NCI-H2196 (cell line): ENCODE measurements at regions not wholly inside any gene's neighbourhood (a gene's known extent, or its start where the extent isn't known, plus 50 kb on each side); places are given as distances from the start of the nearest gene placed in this dataset.
"Not testable (repeated sequence)": the region's sequence is repeated elsewhere in the genome, so short reads cannot be mapped to it uniquely, and the experiment has no call there.

ENCODE experiments used
- DNase-seq: peaks from one replicate; lab custom pipeline; 2025; ENCODE audit not compliant: unreplicated experiment; lab: John Stamatoyannopoulos, UW

DNA sequence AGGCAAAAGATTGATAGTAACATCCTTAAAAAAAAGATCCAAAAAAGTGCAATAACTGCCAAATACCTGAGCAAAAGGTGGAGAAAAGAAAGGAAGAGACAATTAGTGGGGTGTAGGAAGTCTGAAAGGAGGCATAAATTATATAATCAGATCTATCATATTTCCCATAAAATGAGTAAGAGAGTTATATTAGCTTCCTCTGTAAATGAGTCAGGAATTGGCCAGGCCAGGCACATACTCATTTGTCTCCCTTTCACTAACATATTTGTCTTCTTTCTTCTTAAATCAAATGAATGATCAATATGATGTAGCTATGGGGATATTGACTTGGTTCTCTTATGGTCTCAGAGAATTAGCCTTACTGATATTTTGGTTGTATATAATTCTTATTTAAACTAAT lies 292.3 kb upstream of the CADM2 start:
- no peak for DNase-seq

DNA sequence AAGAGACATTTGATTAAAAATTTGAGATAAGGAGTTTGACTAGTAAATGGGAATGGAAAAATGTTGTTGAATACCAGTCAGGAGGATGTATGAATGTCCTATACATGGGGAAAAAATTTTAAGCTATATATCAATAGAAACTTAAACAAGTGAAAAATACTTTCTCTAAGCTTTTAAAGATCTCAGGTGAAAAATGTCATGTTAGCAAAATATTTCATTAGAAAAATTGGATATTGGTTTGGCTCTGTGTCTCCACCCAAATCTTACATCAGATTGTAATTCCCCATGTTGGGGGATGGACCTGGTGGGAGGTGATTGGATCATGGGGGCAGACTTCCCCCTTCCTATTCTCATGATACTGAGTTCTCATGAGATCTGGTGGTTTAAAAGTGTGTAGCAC lies 279.6 kb upstream of the CADM2 start:
- no peak for DNase-seq

DNA sequence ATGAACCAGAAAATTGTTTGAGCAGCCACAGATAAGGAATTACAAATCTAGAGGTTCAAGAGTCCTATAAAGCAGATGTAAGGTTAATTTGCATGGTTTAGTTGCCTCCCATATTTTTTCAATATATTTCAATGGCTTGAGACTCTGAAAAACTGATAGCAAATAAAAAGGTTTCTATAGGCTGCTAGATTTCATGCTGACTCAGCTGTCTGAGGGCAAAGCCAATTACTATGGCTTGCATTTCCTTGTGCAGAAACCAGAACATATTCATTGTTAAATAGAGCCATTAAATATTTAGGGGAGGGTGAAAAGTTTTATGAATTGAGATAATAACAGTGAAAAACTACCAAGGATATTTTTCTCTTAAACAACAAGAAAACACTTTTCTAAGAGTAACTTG lies 278.1 kb upstream of the CADM2 start:
- no peak for DNase-seq

DNA sequence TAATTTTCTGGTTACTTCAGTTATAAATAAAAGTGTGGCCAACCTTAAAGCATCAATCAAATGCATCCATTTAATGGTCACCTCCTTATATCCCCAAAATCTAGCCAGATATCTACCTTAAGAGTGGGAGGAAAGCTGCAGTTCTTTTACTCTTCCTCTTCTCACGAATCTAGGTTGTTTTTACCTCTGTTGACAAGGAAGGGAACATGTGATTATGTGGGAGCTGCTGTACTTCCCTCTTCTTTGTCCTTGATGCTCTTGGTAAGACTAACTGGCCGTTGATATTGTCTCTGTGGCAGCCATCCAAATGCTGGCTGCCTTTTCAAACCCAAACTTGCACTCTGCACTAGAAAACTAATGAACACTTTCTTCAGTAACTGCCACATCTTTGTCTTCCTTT lies 275.3 kb upstream of the CADM2 start:
- DNase-seq, result no peak

DNA sequence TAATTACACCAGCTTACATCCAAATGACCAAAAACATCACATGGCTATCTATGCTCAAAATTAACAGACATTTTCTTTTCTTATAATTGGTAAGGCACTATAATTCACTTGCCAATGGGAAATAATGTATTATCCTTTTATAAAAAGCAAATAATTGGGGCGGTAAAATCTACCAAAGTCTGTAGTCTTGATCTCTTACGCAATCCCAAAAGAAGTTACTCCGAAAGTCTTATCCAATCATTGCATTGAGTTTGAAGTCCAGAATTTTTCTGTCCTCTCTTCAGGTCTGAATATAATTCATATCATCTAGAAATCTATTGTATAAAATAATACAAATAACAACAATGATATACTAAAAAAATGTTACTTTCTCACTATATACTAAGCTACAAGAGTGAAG lies 273.3 kb upstream of the CADM2 start:
- no peak for DNase-seq

DNA sequence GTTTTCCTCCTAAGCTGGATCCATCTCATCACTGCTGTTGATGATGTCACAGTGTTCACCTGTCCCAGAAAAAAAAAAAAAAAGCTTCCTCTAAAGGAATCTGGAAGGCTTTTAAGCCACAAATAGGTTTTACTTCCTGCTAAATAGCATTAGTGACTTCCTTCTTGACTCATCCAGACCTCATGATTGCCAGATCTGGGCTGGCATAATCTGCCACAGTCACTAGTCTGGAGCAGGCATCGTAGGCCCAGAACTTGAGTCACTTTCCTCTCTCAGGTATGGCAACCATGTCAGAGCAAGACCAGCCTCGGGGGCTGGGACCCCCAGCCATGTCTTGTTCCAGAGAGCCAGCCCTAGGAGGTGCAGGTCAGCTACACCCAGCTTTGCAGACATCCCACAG lies 266.5 kb upstream of the CADM2 start:
- no peak for DNase-seq

DNA sequence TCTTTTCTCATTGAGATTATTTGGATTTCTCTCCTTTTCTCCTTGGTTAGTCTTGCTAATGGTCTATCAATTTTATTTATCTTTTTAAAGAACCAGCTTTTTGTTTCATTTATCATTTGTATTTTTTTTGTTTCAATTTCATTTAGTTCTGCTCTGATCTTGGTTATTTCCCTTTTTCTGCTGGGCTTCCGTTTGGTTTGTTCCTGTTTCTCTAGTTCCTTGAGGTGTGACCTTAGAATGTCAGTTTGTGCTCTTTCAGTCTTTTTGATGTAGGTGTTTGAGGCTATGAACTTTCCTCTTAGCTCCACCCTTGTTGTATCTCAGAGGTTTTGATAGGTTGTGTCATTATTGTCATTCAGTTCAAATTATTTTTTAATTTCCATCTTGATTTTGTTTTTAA lies 248.5 kb upstream of the CADM2 start:
- not testable (repeated sequence) for DNase-seq

DNA sequence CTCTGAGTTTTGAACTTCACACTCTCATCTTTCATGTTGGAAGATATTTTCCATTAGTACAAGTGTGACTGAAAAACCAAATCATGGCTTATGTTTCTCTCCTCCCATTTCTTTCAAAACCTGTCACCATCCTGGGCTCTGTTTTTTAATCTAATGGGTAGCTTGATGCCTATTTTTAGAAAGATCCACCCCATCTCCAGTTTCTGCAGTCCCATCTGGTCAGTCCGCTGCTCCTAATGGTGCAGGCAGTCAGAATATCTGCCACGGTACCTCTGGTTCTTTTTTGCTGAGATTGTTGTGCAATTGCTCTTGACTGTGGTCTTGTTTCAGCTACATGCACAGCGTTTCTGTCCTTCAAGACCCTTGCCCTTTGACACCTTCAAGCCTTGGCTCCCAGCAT lies 240.9 kb upstream of the CADM2 start:
- DNase-seq, result no peak

DNA sequence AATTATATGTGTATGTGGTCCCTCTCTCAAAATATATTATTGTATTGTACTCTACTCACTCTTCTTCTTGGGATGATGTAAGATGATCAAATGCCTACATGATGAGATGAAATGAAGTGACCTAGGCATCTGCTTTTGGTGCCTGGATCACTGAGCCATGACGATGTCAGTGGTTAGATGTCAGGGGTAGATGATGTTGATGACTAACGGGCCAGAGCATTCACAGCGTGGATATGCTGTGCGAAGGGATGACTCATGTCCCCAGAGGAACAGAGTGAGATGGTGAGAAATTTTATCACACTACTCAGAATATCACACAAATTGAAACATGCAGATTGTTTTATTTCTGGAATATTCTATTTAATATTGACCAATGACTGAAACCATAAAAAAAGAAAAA lies 233.9 kb upstream of the CADM2 start:
- DNase-seq, result no peak

DNA sequence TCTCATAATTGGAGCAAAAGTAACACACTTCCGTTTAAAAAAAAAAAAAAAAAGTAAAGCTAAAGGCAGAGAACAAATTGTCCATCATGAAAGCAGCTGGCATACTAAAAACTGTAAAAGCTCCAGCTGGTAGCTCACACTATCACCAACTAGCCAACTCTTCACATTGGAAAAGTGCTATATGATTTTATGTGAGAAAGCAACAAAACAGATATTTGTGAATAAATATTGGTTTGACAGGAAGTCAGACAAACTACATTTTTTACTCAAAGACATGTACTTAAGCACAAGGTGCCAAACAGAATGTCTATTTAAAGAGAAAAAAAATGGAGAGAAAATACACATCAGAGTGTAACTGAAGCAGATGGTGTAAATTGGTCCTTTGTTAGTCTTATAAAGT lies 231.2 kb upstream of the CADM2 start:
- DNase-seq, result no peak

DNA sequence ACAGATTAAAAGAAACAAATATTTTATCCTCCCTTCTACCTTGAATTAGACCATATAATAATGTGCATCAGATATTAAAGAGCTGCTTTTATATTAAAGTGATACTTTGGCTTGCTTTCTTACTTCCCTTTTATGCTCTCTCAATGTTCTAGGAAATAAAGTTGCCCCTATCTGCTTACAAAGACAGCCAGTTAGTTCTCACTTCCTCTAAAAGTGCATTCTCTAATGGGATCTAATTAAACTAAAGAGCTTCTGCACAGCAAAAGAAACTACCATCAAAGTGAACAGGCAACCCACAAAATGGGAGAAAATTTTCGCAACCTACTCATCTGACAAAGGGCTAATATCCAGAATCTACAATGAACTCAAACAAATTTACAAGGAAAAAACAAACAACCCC lies 224.1 kb upstream of the CADM2 start:
- not testable (repeated sequence) for DNase-seq

DNA sequence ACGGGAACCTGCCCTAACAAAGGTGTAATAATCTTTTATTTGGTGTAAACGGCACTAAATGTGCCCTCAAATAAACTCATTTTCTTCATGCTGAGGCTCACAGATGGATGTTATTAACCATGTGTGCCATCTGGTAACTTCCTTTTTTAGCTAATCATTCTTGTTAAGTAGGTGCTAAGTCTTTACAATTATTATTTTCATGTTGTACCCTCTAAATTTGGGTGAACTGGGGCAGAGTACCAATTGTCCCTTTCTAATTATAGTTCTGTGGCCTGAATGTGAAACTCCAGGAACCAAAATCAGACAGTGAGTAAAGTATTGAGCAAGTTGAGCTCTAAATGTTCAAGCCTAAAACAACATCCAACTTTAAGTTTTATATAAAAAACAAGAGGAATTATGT lies 220.7 kb upstream of the CADM2 start:
- DNase-seq, result no peak

DNA sequence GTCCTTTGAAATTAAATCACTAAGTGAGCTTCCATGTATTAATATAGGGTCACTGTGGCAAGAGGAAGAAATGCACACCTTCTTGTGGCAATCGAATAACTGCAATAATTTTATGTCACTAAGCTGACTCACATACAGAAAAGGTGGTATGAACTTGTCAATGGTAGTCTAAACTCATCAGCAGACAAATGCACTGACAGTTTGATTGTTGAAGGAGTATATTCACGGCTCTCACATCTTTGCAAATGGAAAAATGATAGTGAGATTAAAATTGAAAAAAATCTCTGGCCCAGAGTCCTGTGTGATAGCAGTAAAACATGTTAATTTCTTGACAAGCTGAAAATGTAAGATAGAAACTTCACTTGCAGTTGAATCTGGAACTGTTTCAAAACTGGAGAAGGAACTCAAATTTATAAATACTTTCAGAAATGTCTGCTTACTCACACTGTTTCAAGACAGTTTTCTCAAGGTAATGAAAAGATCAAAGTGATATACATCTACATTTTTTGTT lies 215.8 kb upstream of the CADM2 start:
- no peak for DNase-seq

DNA sequence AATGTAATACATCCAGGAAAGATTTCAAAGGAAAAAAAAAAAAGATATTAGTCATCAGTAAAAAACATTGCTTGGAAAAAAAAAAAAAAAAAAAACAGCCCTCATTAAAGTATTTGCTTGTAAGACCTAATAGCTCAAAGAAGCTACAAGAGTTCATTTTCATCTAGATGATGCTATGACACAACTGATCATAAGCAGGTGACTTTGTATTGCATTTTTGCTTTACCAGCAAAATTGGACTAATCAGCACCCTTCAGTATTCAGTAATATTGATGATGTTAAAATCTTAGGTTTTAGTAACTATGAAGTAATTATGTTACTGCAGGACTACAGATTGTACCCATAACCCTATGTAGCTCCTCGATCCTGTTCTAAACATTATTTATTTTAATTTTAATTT lies 214.7 kb upstream of the CADM2 start:
- DNase-seq, result no peak

DNA sequence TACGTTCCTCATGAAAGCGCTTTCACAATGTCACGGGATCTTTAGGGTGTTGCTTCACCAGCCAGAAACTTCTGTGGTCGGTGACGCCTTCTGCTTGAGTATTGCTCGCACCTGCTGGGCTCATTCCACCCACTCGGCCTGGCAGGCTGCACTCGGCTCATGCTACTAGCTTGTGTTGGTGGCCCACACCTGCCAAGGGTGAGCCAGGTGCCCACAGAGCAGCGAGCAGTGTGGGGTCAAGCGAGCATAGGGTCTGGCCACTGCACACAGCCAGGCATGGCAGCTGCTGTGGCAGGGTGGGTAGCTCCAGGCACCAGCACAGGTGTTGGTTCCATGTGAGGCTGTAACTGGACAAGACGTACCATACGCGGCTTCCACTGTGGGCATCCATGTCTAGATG lies 202.9 kb upstream of the CADM2 start:
- DNase-seq, result no peak

DNA sequence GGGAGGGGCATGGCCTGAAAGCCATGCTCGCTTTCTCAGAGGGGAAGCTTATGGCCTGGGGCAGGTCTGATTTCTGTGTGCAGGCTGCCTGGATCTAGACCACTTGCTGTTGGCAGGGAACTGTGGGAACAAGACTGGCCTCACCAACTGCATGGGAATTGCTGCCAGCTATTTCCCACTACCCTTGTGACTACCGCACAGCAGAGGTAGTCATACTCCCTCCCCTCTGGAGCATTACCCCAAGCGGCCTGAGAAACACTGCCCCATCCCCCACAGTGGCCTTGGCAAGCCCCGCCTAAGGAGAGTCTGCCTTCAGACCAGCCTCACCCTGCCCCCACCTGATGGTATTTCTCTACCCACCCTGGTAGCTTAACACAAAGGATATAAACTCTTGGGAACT lies 199.4 kb upstream of the CADM2 start:
- DNase-seq, result no peak

DNA sequence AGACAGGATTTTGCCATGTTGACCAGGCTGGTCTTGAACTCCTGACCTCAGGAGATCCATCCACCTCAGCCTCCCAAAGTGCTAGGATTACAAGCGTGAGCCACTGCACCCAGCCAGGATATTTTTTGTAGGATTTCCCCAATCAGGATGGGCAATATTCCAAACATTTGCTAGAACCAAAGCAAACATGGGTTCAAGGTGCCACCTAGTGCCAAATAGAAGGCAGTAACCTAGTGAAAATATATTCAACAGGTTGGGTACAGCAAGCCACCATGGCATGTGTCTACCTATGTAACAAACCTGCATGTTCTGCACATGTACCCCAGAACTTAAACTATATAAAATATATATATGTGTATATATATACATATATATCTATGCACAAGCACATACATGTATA lies 185.9 kb upstream of the CADM2 start:
- DNase-seq, result no peak

DNA sequence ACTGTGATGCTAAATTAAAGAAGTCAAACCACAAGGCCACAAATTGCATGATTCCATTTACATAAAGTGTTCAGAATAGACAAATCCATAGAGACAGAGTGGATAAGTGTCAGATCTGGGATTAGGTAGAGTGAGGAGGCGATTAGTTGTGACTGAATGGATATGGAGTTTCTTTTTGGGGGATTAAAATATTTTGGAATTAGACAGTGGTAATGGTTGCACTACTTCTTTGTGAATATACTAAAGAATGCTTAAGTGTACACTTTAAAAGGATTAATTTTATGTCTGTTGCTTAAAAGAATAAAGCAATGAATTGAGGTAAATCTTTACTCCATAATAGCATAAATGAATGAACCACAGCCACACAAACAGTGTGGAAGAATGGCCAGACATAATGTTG lies 175.5 kb upstream of the CADM2 start:
- DNase-seq, result no peak

DNA sequence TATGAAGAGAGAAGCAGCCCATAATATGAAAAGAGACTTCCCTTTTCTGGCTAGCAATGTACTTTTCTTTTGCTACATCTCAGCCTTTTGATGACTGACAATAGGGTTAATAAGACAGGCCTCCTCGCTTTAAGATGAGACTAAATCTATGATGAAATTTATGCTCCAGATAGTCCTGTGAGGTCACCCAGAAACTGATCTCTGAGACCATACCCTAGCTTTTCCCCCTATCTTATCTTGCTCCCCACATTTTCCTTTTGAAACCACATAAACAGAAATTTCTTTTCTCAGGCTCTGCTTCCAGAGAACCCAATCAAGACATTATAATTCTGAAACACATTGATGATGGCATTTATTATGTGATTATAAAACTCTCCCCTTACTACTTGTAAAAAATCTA lies 168.8 kb upstream of the CADM2 start:
- DNase-seq, result no peak

DNA sequence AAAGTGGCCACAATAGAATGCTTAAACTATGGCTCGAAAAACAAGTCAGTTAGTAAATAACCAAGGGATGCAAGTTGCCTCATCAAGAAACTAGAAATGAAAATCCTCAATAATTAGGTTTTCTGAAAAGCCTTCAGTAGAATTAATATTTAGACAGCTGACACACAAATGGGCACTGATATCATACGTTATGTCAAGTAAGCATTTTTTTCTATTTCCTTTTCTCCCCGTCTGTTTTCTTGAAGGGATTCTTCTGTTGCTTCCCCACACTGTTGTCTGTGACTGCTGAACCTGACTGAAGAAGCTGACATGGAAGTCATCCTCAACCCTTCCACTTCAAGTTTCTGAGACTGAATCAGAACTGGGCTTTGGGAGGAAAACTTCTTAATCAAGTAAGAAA lies 151.8 kb upstream of the CADM2 start:
- DNase-seq, result no peak

DNA sequence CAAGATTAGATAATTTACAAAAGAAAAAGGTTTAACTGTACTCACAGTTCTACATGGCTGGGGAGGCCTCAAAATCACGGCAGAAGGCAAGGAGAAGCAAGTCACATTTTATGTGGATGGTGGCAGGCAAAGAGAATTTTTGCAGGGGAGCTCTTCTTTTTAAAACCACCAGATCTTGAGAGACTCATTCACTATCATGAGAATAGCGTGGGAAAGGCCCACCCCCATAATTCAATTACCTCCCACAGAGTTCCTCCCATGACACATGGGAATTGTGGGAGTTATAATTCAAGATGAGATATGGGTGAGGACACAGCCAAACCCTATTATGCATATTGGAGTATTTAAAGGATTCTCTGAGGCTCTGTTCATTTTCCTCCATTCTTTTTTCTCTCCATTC lies 138.7 kb upstream of the CADM2 start:
- DNase-seq, result no peak

DNA sequence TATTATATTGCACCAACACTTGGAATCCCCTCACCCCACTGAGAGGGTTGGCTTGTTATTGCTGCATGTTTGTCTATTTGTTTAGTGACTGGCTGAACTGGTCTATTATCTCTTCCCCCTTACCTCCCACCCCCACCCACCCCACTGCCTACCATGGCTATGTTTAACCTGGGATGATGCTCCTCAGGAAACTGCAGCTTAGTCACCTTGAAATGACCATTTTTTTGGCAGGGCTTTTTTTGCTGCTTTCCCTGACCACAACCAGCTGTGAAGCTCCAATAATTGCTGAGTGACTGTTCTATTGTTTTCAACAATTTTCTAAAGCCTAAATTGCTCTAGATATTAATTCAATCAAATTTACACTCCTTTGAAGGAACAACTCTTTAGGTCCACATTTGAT lies 137.9 kb upstream of the CADM2 start:
- no peak for DNase-seq

DNA sequence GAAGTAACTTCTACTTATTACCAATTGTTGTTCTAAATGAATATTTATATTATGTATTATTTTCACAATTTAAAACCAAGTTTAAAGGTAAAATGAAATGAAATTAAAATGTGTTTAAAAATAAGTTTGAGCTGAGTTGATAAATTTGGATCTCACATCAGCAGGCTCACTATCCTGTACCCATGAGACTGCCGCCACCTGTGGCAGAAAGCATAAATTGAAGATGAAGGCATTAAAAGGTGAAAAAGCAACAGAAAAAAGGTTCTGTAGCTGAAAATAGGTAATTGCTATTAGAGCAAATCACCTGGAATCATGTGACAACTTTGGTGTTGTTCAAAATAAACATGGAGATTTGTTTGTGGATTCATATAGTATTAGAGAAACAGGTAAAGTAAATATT lies 133.0 kb upstream of the CADM2 start:
- no peak for DNase-seq

DNA sequence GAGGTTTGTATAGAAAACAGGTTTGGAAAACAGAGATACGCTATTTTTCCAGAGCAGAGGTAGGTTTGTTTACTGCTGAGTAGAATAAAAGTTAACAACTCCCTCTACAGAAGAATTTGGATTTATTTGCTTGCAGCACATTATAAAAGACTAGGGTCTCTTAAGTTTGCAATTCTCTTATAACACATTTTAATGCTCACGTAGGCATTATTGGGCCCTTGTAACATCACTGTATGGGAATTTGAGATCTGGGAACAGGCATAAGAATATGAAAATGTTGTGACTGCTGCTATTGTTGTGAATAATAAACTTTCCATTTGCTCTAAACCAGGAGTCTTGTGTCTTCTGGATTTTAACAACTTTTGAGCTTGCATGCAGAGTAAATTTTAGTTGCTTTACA lies 128.3 kb upstream of the CADM2 start:
- no peak for DNase-seq
